GM19238 (cell line): ENCODE measurements at regions not wholly inside any gene's neighbourhood (a gene's known extent, or its start where the extent isn't known, plus 50 kb on each side); places are given as distances from the start of the nearest gene placed in this dataset.

Experiments used
- DNase-seq: peaks from one replicate; pipeline ENCODE4 v3.0.0; 2011; ENCODE audit warnings: low spot score; ENCODE audit not compliant: insufficient read length

DNA sequence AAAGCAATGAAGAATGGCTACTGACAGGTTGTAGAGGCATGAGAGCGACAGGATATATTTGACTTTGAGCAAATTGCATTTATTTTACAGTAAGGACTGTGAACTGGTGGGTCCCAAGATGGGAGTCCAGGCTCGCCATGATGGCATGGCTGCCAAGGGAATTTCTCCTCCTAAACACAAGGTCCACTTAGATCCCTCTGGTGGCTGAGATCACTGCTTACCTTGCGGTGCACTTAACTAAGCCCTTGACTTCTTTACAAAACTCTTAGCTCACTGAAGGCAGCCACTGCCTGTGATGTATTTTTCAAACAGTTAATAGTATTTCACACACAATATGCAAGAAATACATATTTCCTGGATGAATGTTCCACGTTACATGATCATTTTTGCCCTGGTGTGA is 50.3 kb upstream of the SORBS2 start:
- no peak for DNase-seq

DNA sequence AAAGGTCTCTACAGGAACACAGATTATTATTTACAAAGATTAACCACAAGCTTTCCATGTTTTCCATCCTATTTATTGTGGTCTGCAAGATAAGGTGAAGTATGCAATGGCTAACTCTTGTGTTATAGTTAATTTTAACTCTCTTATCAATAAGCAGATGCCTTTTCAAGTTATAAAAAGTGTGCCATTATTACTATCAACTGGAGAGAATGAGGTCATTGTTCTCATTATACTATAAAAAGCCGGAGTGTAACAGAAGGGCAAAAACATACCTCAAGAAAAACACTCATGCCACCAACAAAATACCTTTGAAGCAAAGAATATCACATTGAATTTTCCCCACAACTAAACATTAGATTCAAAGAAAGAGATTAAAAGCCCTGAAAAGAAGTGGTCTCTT is 52.0 kb upstream of the SORBS2 start:
- no peak for DNase-seq

DNA sequence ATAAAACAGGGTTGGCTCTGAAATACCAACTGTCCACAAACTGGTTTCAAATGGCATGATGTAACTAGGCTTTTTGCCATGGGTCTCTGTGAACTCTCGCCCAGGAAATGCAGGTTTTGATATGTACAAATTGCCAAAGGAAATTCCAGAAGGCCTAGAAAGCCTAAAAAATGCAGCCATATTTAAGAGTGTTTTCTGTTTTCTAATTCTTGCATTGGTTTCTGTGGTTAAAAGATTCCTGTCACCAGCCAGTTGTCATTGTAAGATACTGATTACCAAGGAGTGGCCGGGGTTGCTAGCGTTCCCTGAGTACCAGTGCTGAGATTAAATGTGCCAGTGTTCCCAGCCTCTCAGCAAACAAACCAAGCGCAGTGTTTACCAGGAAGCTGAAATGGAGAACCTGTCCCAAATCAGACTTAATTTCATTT is 53.9 kb upstream of the SORBS2 start:
- DNase-seq: no peak

DNA sequence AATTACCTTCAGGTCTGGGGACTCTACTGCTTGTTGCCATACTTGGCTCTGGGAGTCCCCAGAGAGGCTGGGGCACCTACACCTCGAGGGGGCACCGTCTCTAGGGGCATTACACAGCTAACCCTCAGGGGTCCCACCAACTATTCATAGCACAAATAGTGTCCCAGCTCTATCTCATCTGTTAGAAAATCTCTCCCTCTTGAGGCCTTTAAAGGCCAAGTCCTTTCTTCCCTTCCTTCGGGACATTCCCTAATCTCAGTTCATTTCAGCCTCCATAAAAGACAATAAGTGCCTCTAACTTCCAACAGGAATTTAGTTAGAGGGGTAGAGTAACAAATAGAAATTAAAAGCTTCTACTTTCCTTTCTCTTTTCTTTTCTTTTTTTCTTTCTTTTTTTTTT is 55.8 kb upstream of the SORBS2 start:
- DNase-seq: no peak

DNA sequence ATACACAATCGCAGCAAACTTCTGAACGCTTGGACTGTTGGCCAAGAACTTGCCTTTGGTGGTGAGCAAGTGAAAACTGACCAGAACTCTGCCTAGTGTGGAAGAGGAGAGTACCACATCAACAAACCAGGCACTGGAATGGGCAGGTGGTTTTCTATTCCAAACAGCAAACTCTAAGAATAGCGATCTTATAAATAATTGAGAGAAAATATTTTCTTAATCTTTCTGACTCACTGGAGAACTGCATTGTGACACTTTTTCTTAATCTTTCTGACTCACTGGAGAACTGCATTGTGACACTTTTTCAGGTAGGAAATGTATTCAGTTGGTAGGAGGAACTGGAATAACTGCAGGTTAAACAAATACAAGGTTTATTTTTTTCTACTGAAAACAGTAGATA is 57.0 kb upstream of the SORBS2 start:
- DNase-seq: no peak

DNA sequence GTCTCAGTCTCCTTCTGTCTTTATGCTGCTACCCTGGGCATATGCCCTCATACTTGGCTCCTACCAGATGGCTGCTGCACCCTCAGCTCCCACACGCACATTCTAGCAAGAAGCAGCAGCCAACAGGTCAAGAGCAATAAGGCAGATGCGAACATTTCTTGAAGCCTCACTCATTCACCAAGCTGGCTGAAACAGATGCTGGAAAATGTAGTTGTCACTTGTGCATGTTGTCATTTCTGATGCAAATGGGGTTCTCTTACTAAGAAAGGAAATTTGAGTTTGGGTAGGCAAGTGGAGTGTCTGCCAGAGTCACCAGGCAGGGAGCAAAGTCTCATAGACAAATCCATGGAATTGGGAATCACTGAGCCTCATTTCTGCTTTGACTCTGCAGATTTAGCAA is 57.4 kb upstream of the SORBS2 start:
- no peak for DNase-seq

DNA sequence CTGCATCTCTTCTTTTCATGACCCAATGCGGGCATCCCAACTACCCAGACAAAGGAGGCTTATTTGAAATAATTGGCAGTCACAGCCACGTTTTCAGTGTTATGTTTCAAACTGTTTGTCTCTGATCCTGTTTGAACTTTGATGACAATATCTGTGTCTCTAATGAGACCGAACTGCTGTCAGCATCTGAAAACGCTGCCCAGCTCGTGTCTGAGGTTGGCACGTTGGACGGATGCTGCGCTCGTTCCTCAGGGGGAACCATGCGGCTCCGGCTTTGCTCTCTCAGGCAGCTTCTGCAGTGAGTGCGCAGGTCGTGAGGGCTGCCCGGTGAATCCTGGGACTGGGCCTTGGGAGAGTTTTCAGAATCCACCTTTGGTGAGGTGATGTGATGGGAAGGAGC is 58.4 kb upstream of the SORBS2 start:
- no peak for DNase-seq

DNA sequence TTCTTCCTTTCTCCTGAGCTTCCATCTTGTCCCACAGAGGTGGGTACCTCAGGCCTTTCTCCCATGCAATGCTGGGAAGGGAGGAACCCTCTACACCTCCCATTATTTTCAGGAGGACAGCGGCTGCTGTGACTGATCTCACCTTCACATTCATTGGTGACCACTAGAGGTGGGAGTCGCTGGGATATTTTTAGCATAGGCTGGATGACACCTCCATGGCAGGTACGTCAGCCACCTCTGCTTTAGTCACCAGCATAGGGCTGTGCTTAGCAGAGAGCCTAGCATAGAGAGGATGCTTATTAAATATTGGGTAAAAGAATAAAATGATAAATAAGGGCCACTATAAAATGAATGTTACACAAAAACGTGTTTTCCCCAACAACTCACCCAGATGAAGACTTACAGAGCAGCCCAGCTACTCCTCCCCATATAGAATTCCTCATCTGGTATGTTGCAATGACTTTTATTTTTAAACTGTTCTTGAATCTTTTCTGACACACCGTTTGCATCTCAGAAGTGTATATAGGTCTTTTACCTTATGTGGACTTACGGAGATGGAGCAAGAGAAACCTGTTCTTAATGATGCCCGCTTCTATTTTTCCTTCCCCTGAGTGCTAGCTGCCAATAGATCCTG is 60.9 kb upstream of the SORBS2 start:
- no peak for DNase-seq

DNA sequence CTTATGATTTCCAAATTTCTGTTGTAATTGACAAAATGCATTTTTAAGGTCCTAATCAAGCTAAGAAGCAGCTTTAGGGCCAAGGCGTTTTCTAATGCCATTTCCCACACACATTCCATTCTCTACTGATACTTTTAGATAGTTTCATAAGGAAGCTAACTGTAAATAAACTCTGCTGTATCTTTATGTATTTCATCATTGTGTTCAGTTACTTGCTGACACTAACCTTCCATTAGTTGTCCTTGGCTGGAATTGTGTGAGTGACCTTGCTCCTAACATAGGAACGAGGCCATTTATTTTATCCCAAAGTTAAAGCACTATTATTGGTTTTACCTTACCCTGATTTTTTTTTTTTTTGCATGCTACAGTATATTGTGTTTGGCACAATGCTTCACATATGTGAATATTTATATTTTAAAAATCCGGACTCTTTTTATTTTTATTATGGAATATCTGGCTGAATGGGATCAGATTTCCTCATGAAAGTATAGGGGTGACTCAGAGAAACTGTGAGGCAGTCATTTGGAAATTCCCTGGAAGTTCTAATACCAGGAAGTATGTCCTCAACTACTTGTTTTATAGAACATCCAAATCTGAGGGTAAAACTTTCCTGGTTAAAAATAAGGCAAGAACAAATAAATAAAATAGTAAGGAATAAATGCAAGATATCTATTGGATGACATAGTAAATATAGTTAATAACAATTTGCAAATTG is 62.7 kb upstream of the SORBS2 start:
- DNase-seq: no peak

DNA sequence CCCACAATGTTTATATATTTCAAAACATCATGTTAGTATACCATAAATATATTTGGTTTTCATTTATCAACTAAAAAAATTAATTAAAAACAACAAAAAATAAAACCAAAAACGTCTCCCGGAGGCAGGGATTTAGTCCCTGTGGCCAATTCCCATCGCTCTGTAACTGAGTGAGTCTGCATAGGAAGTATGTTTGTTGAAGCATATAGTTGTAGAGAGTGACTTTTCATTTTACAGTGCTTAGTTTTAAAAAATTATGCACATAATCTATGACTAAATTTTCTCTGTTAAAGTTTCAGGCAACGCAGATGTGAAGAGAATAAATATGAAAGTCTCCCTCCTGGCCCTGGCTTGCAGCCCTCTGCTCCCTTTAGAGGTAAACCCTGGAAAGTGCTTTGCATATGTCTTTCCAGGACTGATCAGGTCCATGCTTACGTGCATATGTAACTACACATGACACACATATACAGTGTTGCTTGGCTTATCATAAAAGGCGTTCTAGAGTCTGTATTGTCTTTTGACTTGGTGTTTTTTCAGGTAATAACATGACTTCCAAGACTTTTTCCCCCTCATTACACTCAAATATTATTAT is 63.4 kb upstream of the SORBS2 start:
- DNase-seq: no peak

DNA sequence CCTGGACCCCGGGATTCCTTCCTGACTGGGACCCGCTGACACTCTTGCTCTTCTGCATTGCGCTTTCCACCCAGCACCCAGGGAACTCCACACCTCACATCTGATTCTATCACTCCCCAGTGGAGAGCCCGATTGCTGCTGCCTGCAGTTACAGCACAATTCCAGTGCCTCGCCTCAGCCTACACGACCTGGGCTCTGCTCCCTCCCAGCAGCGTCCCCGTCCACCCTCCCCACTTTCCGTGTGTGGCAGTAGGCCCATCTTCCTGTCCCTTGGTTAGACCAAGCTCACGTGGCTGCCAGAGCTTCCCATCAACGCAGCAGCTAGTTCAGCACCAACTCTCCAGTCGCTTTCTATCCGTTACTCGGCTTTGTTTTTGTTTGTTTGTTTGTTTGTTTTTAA is 66.6 kb upstream of the SORBS2 start:
- no peak for DNase-seq

DNA sequence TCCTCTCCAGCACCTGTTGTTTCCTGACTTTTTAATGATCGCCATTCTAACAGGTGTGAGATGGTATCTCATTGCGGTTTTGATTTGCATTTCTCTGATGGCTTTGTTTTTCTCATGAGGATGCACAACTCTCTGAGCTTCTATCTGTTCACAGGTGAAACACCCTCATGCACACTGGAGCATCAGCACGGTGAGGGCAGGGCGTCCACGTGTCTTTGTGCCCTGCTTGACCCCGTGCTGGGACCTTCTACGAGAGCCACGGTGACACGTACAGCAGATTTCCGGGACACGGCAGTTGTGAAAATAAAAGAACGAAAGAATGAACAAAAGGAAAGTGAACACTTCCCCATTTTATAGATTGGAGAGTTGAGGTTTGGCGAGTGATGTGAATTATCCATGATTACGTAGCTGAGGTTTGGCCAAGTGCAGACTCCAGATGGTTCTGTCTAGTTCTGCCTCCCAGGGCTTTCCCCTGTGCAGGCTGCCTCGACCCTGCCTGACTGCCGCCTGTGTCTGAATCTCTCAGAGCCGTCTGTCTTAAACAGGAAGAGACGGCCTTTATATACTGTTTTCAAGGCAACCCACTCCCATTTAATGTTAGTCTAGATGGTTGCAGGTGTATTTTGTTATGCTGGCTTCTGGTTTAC is 67.8 kb upstream of the SORBS2 start:
- no peak for DNase-seq

DNA sequence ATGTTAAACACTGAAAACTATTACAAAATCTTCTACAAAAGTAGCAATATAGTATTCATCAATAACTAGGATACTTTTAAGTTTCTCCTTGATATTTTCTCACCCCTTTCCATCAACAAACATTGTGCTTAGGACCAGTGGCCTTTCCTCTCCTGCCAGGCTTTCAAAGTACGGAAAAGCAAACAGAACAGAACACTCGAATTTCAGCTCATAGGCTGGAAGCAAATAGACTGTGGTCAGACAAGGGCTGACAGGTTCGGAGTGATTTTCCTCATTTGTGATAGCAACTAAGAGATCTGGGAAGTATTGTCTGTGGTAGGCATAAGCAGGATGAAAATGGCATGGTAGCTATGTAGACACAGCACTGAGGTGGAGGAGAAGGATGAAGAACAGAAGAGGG is 68.6 kb upstream of the SORBS2 start:
- DNase-seq: no peak

DNA sequence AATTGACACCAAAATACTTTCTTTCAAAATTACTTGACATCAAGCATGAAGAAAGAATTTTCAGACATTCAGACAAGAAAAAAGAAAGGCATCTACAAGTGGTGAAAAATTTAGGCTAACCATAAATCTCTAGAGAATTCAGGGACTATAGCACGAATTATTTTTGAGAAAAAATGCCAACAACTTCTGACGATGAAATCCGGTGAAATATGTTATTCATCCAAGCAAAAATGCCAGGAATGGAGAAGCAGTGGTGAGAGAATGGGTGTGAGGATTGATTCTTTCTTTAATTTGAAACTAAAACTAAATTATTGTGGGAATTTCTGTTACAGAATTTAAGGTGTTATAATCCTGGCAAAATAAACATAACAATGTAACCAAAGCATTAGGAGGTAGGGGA is 69.4 kb upstream of the SORBS2 start:
- DNase-seq: no peak

DNA sequence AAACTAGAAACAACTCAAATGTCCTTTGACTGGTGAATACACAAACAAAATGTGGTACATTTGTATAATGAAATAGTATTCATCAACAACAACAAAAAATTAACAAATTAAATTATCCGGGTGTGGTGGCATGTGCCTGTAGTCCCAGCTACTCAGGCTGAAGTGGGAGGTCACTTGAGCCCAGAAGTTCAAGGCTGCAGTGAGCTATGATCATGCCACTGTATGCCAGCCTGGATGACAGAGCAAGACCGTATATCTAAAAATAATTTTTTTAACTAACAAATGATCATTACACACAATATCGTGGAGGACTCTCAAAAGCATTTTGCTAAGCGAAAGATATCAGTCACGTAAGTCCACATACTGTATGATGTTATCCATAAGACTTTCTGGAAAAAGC is 71.6 kb upstream of the SORBS2 start:
- no peak for DNase-seq

DNA sequence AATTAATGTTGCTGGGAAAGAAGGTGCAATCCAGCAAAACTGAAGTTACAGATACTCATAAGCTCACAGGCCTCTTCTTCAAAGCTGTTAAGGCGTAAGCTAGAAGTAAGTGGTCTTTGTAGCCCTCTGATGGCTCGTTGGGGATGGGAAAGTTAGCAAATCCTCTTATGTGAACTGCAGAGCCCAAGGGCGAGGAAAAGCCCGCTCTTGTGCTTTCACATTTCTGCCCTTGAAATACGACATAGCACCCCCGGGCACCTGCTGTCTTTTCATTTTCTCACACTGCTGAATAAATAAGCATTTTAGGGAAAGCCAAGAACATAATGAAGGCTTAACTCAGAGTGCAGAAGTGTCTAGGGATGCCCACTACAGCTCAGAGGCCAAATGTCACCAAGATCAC is 73.1 kb upstream of the SORBS2 start:
- DNase-seq: no peak

DNA sequence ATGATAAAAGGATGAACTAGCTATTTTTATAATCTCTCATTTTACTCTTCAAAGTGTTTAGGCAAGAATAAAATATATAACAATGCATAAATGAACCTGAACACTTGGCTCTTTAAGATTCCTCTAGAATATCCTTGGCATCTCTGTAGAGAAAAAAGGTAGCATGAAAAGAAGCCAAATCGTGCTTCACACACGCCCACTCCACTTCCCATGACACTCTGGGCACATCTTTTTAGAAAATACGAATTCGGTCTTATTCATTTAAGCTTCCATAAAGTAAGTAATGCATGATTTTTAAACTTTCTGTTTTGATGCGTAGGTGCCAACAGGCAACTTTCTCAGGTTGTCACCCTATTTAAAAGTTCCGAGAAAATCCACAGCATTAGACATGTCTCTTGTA is 73.6 kb upstream of the SORBS2 start:
- no peak for DNase-seq

DNA sequence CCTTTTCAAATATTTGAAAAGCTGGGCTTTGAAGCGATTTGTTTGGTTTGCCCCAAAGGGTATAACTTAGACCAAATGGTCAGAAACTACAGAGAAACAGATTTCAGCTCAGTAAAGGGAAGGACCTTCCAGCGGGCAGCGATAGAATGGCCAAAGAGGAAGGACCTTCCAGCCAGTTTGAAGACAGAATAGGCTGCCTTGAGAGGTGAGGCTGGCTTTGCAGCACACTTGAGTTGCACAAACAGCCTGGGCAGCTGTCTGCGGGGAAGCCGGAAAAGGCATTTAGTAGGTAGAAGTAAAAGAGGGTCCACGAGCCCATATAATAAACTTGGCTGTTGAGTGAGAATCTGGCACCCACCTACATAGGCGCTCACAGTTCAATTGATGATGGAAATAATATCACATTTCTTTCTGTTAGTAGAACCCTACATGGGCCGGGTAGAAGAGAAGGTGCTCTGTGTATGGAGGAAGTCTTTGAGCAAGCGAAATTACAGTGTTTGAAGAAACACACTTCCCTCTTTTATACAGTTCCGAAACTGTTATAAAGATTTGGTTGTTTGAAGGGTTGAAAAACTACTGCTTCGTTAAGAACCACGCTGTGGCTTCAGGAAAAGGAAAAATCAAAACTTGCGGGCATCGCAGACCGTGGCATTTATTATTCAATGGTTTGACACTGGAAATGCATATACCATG is 75.0 kb upstream of the SORBS2 start:
- DNase-seq: no peak

DNA sequence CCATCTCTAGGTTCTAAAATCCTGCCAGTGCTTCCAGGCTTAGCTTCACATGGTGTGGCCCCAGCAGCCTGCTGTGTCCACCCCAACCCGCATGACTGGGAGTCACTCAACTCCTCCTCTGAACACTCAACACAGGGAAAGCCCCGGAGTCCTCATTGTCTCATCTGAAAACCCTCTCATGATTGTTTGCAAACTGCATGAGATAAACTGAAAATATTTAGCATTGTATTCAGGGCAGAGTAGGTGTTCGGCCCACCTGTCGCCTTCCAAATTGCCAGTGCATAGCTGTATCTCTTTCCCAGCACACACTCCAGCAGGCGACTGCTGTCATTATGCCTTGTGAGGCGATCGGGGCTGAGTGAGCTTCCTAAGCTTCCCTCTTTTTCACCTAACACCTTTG is 76.7 kb upstream of the SORBS2 start:
- no peak for DNase-seq

DNA sequence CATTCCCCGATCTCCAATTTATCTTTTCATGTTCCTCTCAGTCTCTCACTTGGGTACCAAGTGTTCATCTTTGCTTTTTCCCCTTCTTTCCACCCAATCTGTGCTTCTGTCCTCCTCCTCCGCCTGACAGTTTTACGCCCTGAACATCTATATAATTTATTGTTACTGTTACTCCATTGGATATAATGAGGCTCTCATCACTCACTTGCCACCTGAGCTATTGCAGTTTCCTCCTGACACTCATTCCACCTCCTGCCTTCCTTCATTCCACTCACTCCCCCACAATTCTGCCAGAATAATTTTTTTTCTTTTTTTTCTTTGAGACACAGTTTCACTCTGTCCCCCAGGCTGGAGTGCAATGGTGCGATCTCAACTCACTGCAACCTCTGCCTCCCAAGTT is 77.6 kb upstream of the SORBS2 start:
- DNase-seq: no peak

DNA sequence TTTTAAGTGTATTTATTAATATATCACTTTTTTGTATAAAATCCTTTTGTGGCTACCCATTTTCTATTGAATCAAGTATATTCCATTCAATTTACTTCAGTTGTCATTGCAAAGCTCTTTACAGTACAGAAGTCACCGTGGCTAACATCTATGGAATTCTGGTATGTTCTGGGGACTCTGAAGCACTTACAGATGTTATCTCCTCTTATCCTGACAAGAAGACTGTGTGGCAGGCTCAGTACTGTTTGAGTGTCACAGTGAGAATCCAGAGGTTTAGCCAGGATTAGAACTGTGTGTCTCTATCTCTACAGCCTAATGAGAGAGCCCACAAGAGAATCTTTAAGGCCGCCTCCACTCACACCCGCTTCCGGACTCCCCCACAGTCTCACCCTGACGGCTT is 78.2 kb upstream of the SORBS2 start:
- DNase-seq: no peak

DNA sequence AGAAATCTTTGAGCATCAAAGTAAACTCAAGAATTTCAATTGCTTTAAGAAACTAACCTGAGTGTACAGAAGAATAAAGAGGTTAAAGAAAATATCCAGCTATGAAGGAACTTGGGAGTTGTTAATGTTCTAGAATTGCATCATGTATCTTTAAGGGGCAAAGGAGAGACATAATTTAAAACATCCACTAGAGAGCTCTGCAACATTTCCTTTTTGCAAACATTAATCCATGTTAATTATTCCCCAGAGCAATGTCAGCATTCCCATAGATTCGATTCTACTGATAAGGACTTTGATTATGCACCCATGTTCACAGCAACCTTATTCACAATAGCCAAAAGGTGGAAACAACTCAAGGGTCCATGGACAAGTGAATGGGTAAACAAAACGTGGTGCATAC is 80.2 kb upstream of the SORBS2 start:
- DNase-seq: no peak
